Calu3 (cell line): ENCODE measurements at regions not wholly inside any gene's neighbourhood (a gene's known extent, or its start where the extent isn't known, plus 50 kb on each side); places are given as distances from the start of the nearest gene placed in this dataset.

Experiments used
- BruUV-seq: library from RNA; stranded (reverse); fragments of 400-500 nt; replicated peaks from 2 replicates; lab custom pipeline; 2021; lab: Mats Ljungman, UMichigan
- CTCF ChIA-PET: fragments of 300-600 bp; sonication (Branson Sonifier 250); formaldehyde crosslinking; loops from one replicate; lab custom pipeline; 2022; ENCODE audit warnings: antibody characterized with exemption; lab: Charles Lee
- DNase-seq: peaks from one replicate; pipeline ENCODE4 v3.0.0; 2022
- H3K27ac Mint-ChIP-seq: one replicate; pipeline ENCODE4 v1.8.0; 2022; ENCODE audit warnings: mixed read lengths; ENCODE audit not compliant: unreplicated experiment
- H3K27me3 Mint-ChIP-seq: one replicate; pipeline ENCODE4 v1.8.0; 2022; ENCODE audit warnings: mixed read lengths; ENCODE audit not compliant: unreplicated experiment
- H3K36me3 Mint-ChIP-seq: one replicate; pipeline ENCODE4 v1.8.0; 2022; ENCODE audit warnings: mild to moderate bottlenecking, moderate library complexity, mixed read lengths; ENCODE audit not compliant: insufficient read depth, unreplicated experiment
- H3K4me1 Mint-ChIP-seq: one replicate; pipeline ENCODE4 v1.8.0; 2022; ENCODE audit warnings: mild to moderate bottlenecking, low read depth, mixed read lengths; ENCODE audit not compliant: unreplicated experiment
- H3K4me3 Mint-ChIP-seq: one replicate; pipeline ENCODE4 v1.8.0; 2022; ENCODE audit warnings: mild to moderate bottlenecking, low read depth, moderate library complexity, mixed read lengths; ENCODE audit not compliant: unreplicated experiment
- H3K9me3 Mint-ChIP-seq: one replicate; pipeline ENCODE4 v1.8.0; 2022; ENCODE audit warnings: low read depth, mixed read lengths; ENCODE audit not compliant: unreplicated experiment
- CTCF ChIP-seq: fragments of 200-600 bp; IDR thresholded peaks from one replicate; pipeline ENCODE4 v1.8.0; 2022; ENCODE audit warnings: antibody characterized with exemption; ENCODE audit not compliant: unreplicated experiment
- intact Hi-C: fragments of 100-400 bp; cut with micrococcal nuclease; formaldehyde crosslinking; loops from one replicate; pipeline ENCODE4 v1.10.0; 2022; ENCODE audit not compliant: unreplicated experiment

- DNase-seq: no peak
- Mint-ChIP-seq H3K27me3 (no peaks in the 10 kb centered on the region), H3K4me1 (peaks cover 10% of the 10 kb centered on the region), H3K4me3 (no peak overlapping the region), H3K36me3 (no peaks in the 10 kb centered on the region), H3K9me3 (no peaks in the 10 kb centered on the region), H3K27ac (no peak overlapping the region)
- BruUV-seq: no TSS peak
- no peak for TF ChIP-seq CTCF
- intact Hi-C loops: no loop called here
- CTCF ChIA-PET: no interaction called here
Measured at GRCh38 chr4:81883004-81883403, 411.3 kb upstream of the RASGEF1B start.

- CTCF ChIA-PET: no interaction called here
- TF ChIP-seq CTCF: no peak
- Mint-ChIP-seq H3K9me3 (no peaks in the 10 kb centered on the region), H3K36me3 (no peaks in the 10 kb centered on the region), H3K27me3 (no peaks in the 10 kb centered on the region), H3K27ac (no peak overlapping the region), H3K4me1 (peaks cover 10% of the 10 kb centered on the region), H3K4me3 (no peak overlapping the region)
- intact Hi-C loops: no loop called here
- no TSS peak for BruUV-seq
- no peak for DNase-seq
Measured at GRCh38 chr4:81881855-81882621, 410.3 kb upstream of the RASGEF1B start.

- Mint-ChIP-seq H3K27ac (no peak overlapping the region), H3K4me3 (no peak overlapping the region), H3K9me3 (no peaks in the 10 kb centered on the region), H3K36me3 (no peaks in the 10 kb centered on the region), H3K4me1 (peaks cover 7% of the 10 kb centered on the region), H3K27me3 (no peaks in the 10 kb centered on the region)
- no peak for DNase-seq
- intact Hi-C loops: no loop called here
- CTCF ChIA-PET: interaction anchor here (1.0 kb wide), 1 partner anchor 9 kb away, joined by 3 read pairs; no protein-coding TSS in a partner anchor
- no peak for TF ChIP-seq CTCF
- no TSS peak for BruUV-seq
Measured at GRCh38 chr4:81876106-81876505, 404.4 kb upstream of the RASGEF1B start.

GRCh38 chr4:81874661-81875515 is 403.2 kb upstream of the RASGEF1B start:
- no peak for TF ChIP-seq CTCF
- no peak for DNase-seq
- no peaks in the 10 kb centered on the region for H3K9me3 Mint-ChIP-seq
- H3K36me3 Mint-ChIP-seq: no peaks in the 10 kb centered on the region
- H3K4me1 Mint-ChIP-seq: peaks cover 7% of the 10 kb centered on the region
- CTCF ChIA-PET: no interaction called here
- intact Hi-C loops: no loop called here
- no TSS peak for BruUV-seq
- H3K4me3 Mint-ChIP-seq: no peak overlapping the region
- H3K27me3 Mint-ChIP-seq: no peaks in the 10 kb centered on the region
- H3K27ac Mint-ChIP-seq: no peak overlapping the region
